Right cardiac atrium (tissue), 5 donors: ENCODE measurements at regions not wholly inside any gene's neighbourhood (a gene's known extent, or its start where the extent isn't known, plus 50 kb on each side); places are given as distances from the start of the nearest gene placed in this dataset.

Experiments used
- ATAC-seq, 2 donors: fragments of 200-7000 bp; cut with Tn5 transposase; one replicate each; pipeline versions ENCODE4 v1.8.0 to v1.9.1; 2020; ENCODE audit warnings: moderate library complexity in 2 of 2, mild to moderate bottlenecking in 1 of 2
- DNase-seq, 3 donors: peaks; one replicate each; pipeline ENCODE4 v3.0.0-alpha.2; 2020
- H3K27ac ChIP-seq: one replicate; pipeline ENCODE4 v1.5.1; 2013; ENCODE audit warnings: mild to moderate bottlenecking, low read length, control low read depth, moderate library complexity
- H3K27me3 ChIP-seq: one replicate; pipeline ENCODE4 v1.6.1; 2013; ENCODE audit not compliant: control insufficient read depth, insufficient read depth
- H3K4me1 ChIP-seq: one replicate; pipeline ENCODE4 v1.6.1; 2013; ENCODE audit warnings: low read length; ENCODE audit not compliant: control insufficient read depth, insufficient read depth
- H3K4me3 ChIP-seq: one replicate; pipeline ENCODE4 v1.5.1; 2013; ENCODE audit warnings: low read length, control low read depth
- H3K9me3 ChIP-seq: one replicate; pipeline ENCODE4 v1.6.1; 2013; ENCODE audit warnings: low read length; ENCODE audit not compliant: control insufficient read depth
- WGBS: extraction: QIAGEN DNeasy Blood & Tissue Kit; methylation state at CpG from one replicate; pipeline ENCODE4 v1.1.7; 2013; 5-methylcytosine and 5-hydroxymethylcytosine counted together
- intact Hi-C, 4 donors: fragments of 100-400 bp; cut with DNase I; formaldehyde crosslinking; loops; one replicate each; pipeline versions ENCODE4 v1.11.0 to v1.14.0; 2022 to 2023
- donor health status: healthy with polysubstance abuse.
- donor health status: DM: no; HTN: yes; CAD: no.
- donor health status: DM: no; HTN: no; CAD: no.
- donor health status: DM: no; HTN: yes; CAD: no; lungs with severe emphysema.
- donor health status: DM: yes; HTN: yes; CAD: no.

GRCh38 chr3:154973851-154974250 is 106.3 kb upstream of the MME start:
- Histone ChIP-seq H3K4me1 (no peaks in the 10 kb centered on the region), H3K27ac (no peak overlapping the region), H3K27me3 (no peaks in the 10 kb centered on the region), H3K4me3 (no peak overlapping the region), H3K9me3 (no peaks in the 10 kb centered on the region)
- ATAC-seq = no peak
- WGBS = 77% methylated on average over 3 of the region's 3 CpGs
- intact Hi-C loops = no loop called here
- no peak for DNase-seq

- H3K4me3 ChIP-seq = no peak overlapping the region
- 72% methylated on average over 1 of the region's 1 CpG for WGBS
- ATAC-seq = no peak
- no peaks in the 10 kb centered on the region for H3K27me3 ChIP-seq
- H3K27ac ChIP-seq = no peak overlapping the region
- intact Hi-C loops = no loop called here
- no peaks in the 10 kb centered on the region for H3K4me1 ChIP-seq
- DNase-seq = no peak
- no peaks in the 10 kb centered on the region for H3K9me3 ChIP-seq
These were observed 107.2 kb upstream of the MME start for GRCh38 chr3:154972951-154973350.

- Histone ChIP-seq H3K9me3 (no peaks in the 10 kb centered on the region), H3K4me3 (no peak overlapping the region), H3K4me1 (no peaks in the 10 kb centered on the region), H3K27ac (no peak overlapping the region), H3K27me3 (no peaks in the 10 kb centered on the region)
- DNase-seq = no peak
- ATAC-seq = no peak
- 60% methylated on average over 2 of the region's 2 CpGs for WGBS
- intact Hi-C loops = no loop called here
These were observed 108.3 kb upstream of the MME start for GRCh38 chr3:154971771-154972326.

GRCh38 chr3:154971341-154971740 is 108.8 kb upstream of the MME start:
- H3K4me3 ChIP-seq = no peak overlapping the region
- H3K27ac ChIP-seq = no peak overlapping the region
- no peak for ATAC-seq

GRCh38 chr3:154970797-154971196 is 109.3 kb upstream of the MME start:
- no peak for DNase-seq
- Histone ChIP-seq H3K27ac (no peak overlapping the region), H3K9me3 (no peaks in the 10 kb centered on the region), H3K27me3 (no peaks in the 10 kb centered on the region), H3K4me1 (no peaks in the 10 kb centered on the region), H3K4me3 (no peak overlapping the region)
- ATAC-seq = peak in 1 of 2 donors; percentile 31
- intact Hi-C loops = no loop called here
- 72% methylated on average over 3 of the region's 3 CpGs for WGBS

More at GRCh38 chr3:154971341-154971740, 108.8 kb upstream of the MME start:
- intact Hi-C loops = no loop called here
- DNase-seq = no peak
- no peaks in the 10 kb centered on the region for H3K27me3 ChIP-seq
- no peaks in the 10 kb centered on the region for H3K9me3 ChIP-seq
- 84% methylated on average over 7 of the region's 7 CpGs for WGBS
- no peaks in the 10 kb centered on the region for H3K4me1 ChIP-seq

GRCh38 chr3:154969366-154969765 is 110.8 kb upstream of the MME start:
- Histone ChIP-seq H3K27me3 (no peaks in the 10 kb centered on the region), H3K9me3 (no peaks in the 10 kb centered on the region), H3K4me3 (no peak overlapping the region), H3K27ac (no peak overlapping the region), H3K4me1 (no peaks in the 10 kb centered on the region)
- 39% methylated on average over 2 of the region's 2 CpGs for WGBS
- DNase-seq (no peak), ATAC-seq (no peak)
- intact Hi-C loops = no loop called here

- no peak for ATAC-seq
- H3K27ac ChIP-seq = no peak overlapping the region
- H3K9me3 ChIP-seq = no peaks in the 10 kb centered on the region
- intact Hi-C loops = no loop called here
- no peak for DNase-seq
- no peaks in the 10 kb centered on the region for H3K27me3 ChIP-seq
- no peaks in the 10 kb centered on the region for H3K4me1 ChIP-seq
- H3K4me3 ChIP-seq = no peak overlapping the region
These were observed 113.0 kb upstream of the MME start for GRCh38 chr3:154967090-154967489.

- ATAC-seq = no peak
- WGBS = 37% methylated on average over 1 of the region's 1 CpG
- no peak overlapping the region for H3K27ac ChIP-seq
- H3K9me3 ChIP-seq = no peaks in the 10 kb centered on the region
- H3K27me3 ChIP-seq = no peaks in the 10 kb centered on the region
- DNase-seq = no peak
- H3K4me1 ChIP-seq = no peaks in the 10 kb centered on the region
- intact Hi-C loops = no loop called here
- no peak overlapping the region for H3K4me3 ChIP-seq
These were observed 123.3 kb upstream of the MME start for GRCh38 chr3:154956815-154957214.

GRCh38 chr3:154955907-154956533 is 124.1 kb upstream of the MME start:
- Histone ChIP-seq H3K9me3 (no peaks in the 10 kb centered on the region), H3K27ac (no peak overlapping the region), H3K27me3 (no peaks in the 10 kb centered on the region), H3K4me1 (no peaks in the 10 kb centered on the region), H3K4me3 (no peak overlapping the region)
- DNase-seq (no peak), ATAC-seq (no peak)
- WGBS = 64% methylated on average over 2 of the region's 2 CpGs
- intact Hi-C loops = no loop called here

GRCh38 chr3:154954757-154955156 is 125.4 kb upstream of the MME start:
- H3K4me3 ChIP-seq = no peak overlapping the region
- H3K4me1 ChIP-seq = no peaks in the 10 kb centered on the region
- H3K27ac ChIP-seq = no peak overlapping the region
- intact Hi-C loops = no loop called here
- no peaks in the 10 kb centered on the region for H3K27me3 ChIP-seq
- no peaks in the 10 kb centered on the region for H3K9me3 ChIP-seq
- WGBS = 17% methylated on average over 1 of the region's 1 CpG
- DNase-seq (no peak), ATAC-seq (no peak)

GRCh38 chr3:154953538-154953937 is 126.6 kb upstream of the MME start:
- Histone ChIP-seq H3K27ac (no peak overlapping the region), H3K9me3 (no peaks in the 10 kb centered on the region), H3K4me1 (no peaks in the 10 kb centered on the region), H3K27me3 (no peaks in the 10 kb centered on the region), H3K4me3 (no peak overlapping the region)
- ATAC-seq (no peak), DNase-seq (no peak)
- WGBS = 52% methylated on average over 3 of the region's 3 CpGs
- intact Hi-C loops = no loop called here

- Histone ChIP-seq H3K4me1 (no peaks in the 10 kb centered on the region), H3K9me3 (no peaks in the 10 kb centered on the region), H3K27ac (no peak overlapping the region), H3K27me3 (no peaks in the 10 kb centered on the region), H3K4me3 (no peak overlapping the region)
- ATAC-seq (no peak), DNase-seq (no peak)
- intact Hi-C loops = no loop called here
- WGBS = 84% methylated on average over 6 of the region's 6 CpGs
These were observed 127.6 kb upstream of the MME start for GRCh38 chr3:154952553-154952952.
